HG03378 (cell line): ENCODE measurements at regions not wholly inside any gene's neighbourhood (a gene's known extent, or its start where the extent isn't known, plus 50 kb on each side); places are given as distances from the start of the nearest gene placed in this dataset.
"Not testable (repeated sequence)": the region's sequence is repeated elsewhere in the genome, so short reads cannot be mapped to it uniquely, and the experiment has no call there.

Experiments used
- ATAC-seq: cut with Tn5 transposase; IDR thresholded peaks from one replicate; pipeline ENCODE4 v1.9.1; 2021; ENCODE audit warnings: mild to moderate bottlenecking, moderate library complexity; ENCODE audit not compliant: unreplicated experiment

DNA sequence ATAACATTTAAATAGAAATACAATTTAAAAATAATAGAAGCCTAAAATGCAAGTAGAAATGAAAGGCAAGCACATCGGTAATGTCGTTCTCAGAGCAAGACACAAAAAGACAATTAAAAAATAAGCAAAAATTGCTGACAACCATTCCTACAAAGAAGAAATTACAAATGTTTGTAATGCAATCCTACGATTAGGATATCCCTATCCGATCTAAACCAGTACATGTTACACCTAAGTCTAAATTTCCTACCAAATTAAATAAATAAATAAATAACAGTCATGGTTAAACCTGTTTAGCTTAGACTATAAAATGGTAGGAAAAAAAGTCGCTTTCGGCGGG is 90.0 kb downstream of the ANXA2R start:
- no peak for ATAC-seq

DNA sequence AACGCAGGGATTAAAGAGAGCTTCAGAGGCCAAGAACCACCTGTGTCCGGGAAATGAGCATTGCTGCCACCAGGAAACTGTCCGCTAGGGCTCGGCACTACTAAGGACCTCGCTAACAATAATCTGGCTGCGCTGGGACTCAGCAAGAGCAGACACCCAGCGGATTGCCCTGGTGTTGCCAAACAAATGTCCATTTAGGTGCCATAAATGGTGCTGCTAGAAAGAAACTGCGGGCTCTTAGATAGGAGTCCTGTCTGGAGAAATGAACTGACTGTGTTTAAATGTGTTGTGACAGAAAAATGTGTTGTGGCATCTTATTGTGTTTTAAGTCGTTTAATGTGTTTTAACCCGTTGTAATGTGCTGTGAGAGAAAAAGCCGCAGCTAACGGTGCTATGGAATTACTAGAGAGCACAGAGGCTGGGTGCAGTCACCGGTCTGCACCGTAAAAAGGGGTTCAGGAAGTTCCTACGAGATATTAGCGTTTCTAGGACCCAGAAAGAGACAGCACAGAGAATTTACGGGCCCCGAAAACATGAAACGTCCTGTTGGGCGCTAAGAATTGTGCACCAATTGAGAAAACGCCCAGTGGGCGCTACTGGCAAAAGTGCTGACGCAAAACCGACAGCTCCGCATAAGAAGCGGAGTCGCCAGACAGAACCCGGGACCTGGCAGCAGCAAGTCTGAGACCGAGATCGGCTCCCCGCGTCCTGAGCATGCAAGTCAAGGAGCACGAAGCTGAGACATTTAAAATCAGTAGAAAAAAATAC is 90.6 kb downstream of the ANXA2R start:
- ATAC-seq = peak; percentile 63

DNA sequence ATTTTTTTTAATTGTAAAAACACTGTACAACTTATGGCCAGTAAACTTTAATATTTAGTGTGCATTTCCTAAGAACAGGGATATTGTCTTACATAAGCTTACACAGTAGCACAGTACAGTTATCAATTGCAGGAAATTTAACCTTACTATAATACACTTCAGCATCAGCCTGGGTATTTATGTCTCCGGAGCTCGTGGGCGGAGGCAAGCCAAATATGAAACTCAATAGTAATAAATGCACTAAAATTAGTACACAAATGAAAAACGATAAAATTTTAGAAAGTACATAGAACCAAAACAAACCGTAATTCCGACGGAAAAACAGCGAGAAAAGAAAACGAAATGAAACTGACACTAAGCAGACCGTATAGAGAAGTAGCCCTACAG is 91.2 kb downstream of the ANXA2R start:
- ATAC-seq = peak; percentile 0

DNA sequence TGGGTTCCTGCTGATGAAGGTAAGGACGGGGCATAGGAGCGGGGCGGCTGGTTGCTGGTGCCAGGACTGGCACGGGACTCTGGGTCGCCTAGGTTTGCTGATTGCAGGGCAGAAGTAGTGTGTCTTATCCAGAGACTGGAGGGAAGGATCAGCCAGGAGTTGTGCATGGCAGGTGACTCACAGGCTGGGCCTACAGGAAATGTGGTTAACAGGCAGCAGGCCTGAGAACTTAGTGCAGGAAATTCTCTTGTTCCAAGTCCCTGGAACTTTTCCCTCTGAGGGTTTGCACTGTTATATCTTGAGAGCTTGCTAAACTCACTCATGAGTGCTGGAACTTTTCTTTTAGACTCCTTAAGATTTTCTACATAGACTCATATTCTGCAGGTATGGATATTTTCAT is 95.1 kb downstream of the ANXA2R start:
- no peak for ATAC-seq

DNA sequence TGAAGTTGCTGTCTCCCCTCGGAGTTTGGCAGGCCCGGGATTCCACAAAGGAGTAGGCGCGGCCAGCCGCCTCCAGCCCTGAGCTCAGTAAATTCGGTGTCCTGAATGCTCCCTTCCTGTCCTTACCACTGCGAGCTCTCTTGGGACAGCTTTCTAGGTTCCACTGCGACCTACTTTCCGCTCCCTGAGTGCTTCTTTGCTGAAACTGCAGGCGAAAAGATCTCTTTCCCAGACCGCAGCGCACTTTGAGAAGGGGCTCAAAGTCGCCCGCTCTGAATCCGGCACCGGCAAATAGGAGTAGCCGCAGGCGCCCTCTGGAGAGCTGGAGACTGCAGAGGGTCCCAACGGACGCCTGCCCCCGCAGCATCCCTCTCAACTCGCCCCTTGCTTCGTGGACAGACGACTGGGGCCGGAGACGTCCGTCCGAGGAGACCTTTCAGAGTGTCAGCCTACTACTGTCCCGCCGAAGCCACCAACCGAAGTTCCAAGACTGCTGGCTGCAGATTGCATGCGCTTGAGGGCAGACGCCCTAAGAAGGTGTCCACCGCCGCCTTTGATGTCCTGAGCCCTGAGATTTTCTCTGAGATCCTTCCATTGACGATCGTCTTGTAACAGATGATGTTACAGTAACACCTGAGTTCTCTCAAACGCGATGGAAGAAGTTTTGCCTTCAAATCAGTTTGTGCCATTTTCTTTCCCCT is 96.0 kb downstream of the ANXA2R start:
- no peak for ATAC-seq

DNA sequence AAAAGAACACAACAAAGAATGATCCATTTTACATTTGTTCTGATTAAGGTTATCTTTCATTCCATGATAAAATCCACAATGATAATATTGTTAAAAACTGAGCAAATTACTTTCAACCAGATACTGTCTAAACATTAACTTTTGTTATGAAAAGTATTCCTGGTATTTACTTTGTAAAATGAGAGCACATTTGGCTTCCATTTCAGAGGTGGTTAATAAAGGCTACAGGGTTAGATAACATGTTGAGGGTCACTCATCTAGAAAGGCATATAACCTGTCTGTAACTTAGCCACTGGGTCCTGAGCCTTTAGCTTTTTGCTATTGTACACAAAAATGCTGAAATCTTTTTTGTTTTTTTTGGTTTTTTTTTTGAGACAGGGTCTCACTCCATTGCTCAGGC is 99.3 kb downstream of the ANXA2R start:
- no peak for ATAC-seq

DNA sequence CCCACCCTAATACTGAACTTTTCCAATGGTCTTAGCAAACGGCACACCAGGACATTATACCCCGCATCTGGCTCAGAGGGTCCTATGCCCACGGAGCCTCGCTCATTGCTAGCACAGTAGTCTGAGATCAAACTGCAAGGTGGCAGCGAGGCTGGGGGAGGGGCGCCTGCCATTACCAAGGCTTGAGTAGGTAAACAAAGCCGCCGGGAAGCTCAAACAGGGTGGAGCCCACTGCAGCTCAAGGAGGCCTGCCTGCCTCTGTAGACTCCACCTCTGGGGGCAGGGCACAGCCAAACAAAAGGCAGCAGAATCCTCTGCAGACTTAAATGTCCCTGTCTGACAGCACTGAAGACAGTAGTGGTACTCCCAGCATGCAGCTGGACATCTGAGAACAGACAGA is 108.1 kb downstream of the ANXA2R start:
- ATAC-seq = not testable (repeated sequence)

DNA sequence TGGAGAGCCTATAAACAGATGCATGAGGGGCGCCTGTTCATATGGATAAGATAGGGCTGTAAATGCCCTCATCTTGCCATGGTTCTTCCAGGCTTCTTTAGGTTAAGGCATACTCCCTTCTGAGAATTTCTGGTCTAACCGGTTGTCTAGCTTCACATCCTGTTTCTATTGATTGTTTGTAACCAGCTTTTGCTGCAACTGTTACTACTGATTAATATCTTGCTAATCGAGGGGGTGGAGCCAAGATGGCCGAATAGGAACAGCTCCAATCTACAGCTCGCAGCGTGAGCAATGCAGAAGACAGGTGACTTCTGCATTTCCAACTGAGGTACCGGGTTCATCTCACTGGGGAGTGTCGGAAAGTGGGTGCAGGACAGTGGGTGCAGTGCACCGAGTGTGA is 108.7 kb downstream of the ANXA2R start:
- not testable (repeated sequence) for ATAC-seq

DNA sequence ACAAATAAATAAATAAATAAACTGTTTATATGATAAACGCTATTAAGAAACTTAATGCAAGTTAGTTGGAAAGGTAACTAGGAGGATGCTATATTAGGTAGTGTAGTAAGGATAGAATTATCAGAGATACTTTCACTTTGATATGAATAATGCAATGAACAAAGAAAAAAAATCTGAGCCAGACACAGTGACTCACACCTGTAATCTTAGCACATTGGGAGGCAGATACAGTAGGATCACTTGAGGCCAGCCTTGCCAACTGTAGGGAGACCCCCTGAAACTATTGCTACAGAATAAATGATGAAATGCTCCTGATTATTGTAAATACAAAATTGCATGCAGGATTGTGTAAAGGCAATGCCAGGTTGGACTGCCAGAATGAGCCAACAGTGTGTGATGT is 109.2 kb downstream of the ANXA2R start:
- no peak for ATAC-seq

DNA sequence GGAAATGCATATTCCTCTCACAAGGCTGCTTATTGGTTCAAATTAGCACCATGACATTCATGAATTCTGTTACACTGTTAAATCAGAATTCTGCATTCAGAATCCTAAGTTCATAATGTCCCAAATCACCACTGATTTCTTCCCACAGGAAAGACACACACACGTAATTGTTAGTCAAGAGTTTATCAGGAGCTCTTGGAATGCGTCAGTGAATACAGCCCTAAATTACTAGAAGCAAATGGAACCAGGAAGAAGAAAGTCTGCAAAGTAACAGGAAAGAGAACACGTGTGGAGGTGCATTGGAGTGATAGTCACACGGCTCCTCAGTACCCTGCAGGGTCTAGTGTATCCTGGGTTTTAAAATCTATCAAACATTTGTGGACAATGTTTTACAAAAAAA is 110.2 kb downstream of the ANXA2R start:
- ATAC-seq = no peak

DNA sequence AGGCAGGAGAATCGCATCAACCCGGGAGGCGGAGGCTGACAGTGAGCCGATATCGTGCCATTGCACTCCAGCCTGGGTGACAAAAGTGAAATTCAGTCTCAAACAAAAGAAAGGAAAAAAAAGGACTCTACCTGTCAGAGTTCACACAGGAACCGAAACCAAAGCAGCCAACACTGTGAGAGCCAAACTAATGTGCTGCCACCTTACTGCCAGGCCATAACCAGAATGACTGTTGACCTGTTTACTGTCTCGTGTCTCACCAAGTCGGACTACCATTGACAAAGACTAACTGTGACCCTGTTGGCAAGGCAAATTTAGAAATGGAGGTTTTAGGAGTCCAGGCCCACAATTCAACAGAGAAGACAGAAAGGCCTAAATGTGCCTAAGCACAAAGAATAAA is 112.4 kb downstream of the ANXA2R start:
- peak; percentile 90 for ATAC-seq

DNA sequence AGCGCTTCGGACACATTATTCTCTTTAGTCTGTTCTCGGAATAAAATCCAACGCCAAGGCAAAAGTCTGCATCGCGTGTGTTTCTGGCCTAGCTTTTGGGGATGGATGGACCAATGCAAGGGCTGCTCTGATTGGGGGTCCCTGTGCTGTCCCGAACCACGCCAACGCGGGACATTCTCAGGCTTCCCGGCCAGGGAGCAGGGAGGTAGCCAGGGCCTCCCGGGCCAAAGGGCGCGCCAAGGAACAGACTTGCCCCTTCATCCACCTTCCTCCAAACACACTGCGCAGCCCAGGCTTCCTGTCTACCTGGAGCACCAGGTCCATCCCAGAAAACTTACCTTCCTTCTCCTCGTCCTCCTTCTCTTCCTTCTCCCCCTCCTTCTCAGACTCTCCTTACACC is 113.0 kb upstream of the SELENOP start:
- ATAC-seq = no peak

DNA sequence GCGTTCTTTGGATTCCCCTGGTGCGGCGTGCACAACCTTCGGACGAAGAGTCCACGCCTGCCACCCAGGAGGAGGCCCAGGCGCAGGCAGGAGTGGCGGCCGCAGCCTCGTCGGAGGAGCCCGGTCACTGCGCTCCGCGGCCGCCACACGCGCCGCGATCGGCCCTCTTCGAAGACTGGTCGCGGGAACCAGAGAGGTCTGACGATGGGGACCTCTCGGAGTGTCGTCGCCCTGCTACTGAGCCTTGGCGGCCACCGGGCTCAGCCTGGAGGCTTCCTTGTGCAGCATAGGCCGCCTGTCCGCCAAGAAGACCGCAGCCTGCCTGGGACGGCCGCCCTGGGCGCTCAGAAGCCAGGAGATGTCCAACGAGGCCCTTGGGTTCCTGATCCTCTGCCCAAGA is 112.5 kb upstream of the SELENOP start:
- no peak for ATAC-seq

DNA sequence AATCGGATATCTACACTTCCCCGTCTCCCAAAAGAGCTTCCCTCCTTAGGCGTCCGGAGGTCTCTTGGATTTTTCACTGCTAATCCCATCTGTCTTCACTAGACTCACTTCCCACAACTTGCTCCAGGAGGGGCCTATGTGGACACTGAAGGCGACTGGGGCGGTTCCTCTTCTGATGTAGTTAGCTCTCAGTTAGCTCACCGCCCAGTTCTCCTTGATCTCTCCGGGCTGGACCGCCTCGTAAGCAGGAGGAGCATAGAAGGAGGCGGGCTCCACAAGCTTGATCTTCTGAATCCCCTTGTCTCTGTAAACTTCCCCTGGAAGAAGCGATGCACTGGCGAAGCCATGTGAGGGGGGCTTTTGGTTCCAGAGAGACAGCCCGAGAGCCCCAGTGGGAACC is 112.0 kb upstream of the SELENOP start:
- ATAC-seq = no peak

DNA sequence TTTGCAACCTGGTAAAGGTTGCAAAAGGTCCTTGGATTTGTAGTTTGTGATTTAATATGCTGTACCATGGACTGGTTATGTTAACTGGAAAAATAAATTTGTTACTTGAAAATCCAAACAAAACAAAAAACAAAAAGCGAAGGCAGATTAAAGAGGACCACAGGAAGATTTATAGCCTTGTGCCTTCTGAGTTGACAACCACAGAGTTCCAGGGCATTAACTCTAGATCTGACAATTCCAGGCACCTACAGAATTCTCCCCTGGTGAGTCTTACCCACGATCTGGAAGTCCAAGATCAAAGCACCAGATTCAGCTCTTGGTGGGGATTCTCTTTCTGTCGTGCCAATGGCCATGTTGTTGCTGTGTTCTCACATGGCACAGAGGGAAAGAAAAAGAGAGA is 107.9 kb upstream of the SELENOP start:
- ATAC-seq = no peak

DNA sequence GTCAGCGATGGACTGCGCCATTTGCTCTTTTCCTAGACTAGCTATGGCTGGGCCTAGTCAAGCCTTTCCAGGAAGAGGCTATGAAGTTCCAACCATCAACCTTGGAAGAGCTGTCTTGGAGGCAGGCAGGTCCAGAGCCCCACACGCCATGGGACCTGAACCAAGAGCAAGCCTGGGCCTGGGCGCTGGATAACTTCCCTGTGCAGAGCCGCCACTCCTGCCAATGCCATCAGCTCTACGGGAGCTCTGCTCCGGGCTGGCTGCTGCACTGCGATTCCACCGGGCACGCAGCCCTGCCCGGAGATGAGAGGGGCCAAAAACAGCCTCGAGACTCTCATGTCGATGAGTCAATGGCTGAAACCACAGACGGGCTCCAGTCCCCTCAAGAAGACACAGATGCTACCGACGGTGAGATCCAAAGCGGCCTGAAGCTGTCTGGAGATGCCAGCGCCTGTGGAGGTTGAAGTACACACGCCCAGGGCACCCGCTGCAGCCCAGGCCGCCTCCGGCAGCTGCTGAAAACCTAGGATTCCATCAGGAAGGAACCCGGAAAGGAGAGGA is 103.7 kb upstream of the SELENOP start:
- ATAC-seq = no peak

DNA sequence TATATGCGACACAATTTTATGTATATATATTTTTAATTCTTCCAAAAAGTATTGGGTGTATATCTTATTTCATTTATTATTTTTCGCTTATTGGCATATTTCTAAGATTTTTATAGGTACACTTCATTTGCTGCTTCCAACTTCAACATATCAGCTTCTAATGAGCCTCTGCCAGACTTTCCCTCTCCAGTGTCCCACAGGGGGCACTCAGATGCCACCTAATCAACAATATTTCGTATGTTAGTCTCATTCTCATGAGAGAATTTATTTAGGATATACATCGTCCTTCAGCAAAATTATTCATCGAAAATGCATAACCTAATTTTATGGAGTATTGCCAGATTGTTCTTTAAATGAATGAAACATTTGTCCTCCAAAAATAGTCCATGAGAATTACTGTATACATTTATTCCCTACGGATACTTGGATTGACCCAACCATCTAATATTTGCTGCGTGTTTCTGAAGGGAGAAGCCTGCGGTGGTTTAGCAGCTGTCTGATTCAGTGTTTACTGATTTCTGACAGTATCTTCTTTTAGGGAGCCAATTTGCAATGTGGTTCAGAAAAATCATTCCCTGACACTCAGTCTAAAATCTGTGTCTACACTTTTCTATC is 100.6 kb upstream of the SELENOP start:
- no peak for ATAC-seq

DNA sequence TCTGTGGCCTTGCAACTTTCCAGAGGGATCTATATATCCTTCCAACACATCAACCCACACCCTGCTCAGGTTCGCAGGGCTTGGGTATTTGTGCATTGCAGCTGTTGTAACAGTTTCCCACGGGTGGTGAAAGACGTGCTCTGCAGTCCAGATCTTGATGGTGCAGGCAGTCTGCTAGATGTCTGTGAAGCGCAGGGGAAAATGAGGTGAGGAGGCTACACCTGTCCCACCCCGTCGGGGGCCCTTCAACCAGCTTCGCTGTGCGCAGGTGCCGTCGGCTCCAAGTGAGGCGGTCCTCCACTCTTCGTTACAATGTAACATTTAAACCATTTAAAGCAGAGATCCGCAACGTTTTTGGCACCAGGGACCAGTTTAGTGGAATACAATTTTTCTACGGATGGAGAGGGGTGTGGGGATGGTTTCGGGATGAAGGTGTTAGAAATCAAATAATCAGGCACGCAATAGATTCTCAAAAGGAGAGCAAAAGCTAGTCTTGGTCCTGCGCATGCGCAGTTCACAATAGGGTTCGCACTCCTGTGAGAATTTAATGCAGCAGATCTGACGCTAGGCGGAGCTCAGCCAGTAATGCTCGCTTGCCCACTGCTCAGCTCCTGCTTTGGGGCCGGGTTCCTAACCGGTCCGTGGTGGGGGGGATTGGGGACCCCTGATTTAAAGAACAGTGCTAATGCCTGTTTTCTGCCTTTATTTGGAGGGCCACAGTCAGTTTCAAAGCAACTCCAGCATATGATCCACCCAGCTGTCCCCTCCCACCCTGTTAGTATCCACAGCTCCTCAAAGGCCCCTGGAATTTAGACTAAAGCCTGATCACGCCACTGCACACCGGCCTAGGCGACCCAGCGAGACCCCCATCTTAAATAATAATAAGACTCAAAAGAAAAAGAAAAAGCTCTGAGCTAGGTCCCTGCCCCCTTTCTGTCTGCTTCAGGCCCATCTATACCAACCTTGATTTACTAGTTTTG is 97.1 kb upstream of the SELENOP start:
- peak; percentile 87 for ATAC-seq

DNA sequence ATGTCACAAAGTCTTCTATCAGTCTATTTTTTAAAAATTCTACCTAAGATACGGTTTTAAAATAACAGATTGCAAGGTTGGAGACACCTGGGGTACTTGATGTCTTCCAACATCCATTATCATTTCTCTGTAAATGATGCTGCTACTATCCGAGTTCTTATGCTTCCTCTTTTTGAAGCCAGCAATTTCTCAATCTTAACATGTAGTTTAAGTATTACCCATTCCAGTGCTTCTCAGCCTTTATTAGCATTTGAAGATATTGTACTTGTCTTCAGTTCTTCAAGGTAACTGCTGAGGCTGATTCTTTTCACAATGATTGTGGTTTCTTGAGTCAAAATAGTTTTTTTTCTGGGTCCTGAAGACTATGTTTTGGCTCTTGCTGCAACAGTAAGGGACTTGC is 96.4 kb upstream of the SELENOP start:
- ATAC-seq = peak; percentile 21

DNA sequence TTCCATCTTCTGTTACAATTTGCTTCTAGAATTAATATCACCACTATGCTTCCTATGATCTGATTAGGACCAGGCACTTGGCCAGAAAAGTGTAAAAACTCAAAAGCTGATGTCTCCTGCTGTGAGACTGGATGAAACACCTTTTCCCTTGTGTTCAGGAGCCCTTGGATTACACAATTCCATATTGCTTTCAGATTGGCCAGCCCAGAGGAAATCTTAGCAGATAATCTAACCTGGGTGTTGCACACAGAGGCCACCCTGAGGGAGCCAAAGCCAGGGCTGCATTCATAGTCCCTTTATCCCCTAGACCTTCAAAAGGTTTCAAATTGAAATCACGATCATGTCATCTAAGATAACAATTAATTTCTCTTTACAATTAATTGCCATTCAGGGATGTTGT is 94.1 kb upstream of the SELENOP start:
- no peak for ATAC-seq

DNA sequence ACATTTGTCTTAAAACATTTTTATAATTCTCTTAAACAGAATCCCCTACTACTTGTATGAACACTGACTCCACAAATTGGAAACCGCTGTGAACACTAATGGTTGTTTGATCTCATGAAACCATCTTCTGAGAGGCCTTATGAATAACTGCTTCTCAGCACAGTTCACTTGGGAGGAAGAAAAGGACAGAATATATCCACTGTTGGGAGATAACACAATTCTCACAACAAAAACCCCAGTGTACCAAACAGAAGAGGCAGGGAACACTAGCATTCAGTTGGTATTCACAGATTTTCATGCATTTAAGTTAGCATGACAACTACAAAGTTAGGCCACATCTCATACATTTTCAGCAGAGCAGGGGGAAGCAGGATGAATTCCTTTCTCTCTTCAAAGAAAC is 89.0 kb upstream of the SELENOP start:
- ATAC-seq = no peak
